Mesenchymal stem cell (in vitro differentiated cells and primary cell): ENCODE measurements at regions not wholly inside any gene's neighbourhood (a gene's known extent, or its start where the extent isn't known, plus 50 kb on each side); places are given as distances from the start of the nearest gene placed in this dataset.

Source experiments
- DNase-seq: peaks from one replicate; pipeline ENCODE4 v3.0.0-alpha.2; 2013
- H2AFZ ChIP-seq: one replicate; pipeline ENCODE4 v1.6.1; 2013; ENCODE audit warnings: low read depth, mild to moderate bottlenecking, control low read depth, inconsistent platforms, low read length, moderate library complexity
- H2AK5ac ChIP-seq: 2 replicates; pipeline ENCODE4 v1.6.1; 2013; ENCODE audit warnings: low read length, moderate library complexity, mild to moderate bottlenecking, inconsistent platforms; ENCODE audit not compliant: severe bottlenecking
- H2BK120ac ChIP-seq: one replicate; pipeline ENCODE4 v1.6.1; 2013; ENCODE audit warnings: low read depth, mild to moderate bottlenecking, inconsistent platforms, low read length, moderate library complexity
- H2BK12ac ChIP-seq, 2 experiments: one replicate each; pipeline ENCODE4 v1.6.1; 2013; ENCODE audit warnings: inconsistent platforms in 2 of 2, low read length in 2 of 2, mild to moderate bottlenecking in 2 of 2, moderate library complexity in 2 of 2, control low read depth in 1 of 2
- H2BK15ac ChIP-seq: one replicate; pipeline ENCODE4 v1.6.1; 2013; ENCODE audit warnings: mild to moderate bottlenecking, low read depth, inconsistent platforms; ENCODE audit not compliant: poor library complexity, severe bottlenecking
- H2BK5ac ChIP-seq: 2 replicates; pipeline ENCODE4 v1.6.1; 2013; ENCODE audit warnings: low read depth, mild to moderate bottlenecking, low read length, control low read depth, inconsistent platforms; ENCODE audit not compliant: poor library complexity, severe bottlenecking
- H3K14ac ChIP-seq, 2 experiments: one replicate each; pipeline ENCODE4 v1.6.1; 2013; ENCODE audit warnings: inconsistent platforms in 2 of 2, low read length in 2 of 2, control low read depth in 1 of 2, mild to moderate bottlenecking in 1 of 2, moderate library complexity in 1 of 2
- H3K18ac ChIP-seq, 2 experiments: one replicate each; pipeline ENCODE4 v1.6.1; 2013; ENCODE audit warnings: inconsistent platforms in 2 of 2, low read length in 2 of 2, control low read depth in 1 of 2, low read depth in 1 of 2, mild to moderate bottlenecking in 1 of 2
- H3K23ac ChIP-seq, 2 experiments: one replicate each; pipeline ENCODE4 v1.6.1; 2013; ENCODE audit warnings: inconsistent platforms in 2 of 2, low read length in 2 of 2, mild to moderate bottlenecking in 2 of 2, moderate library complexity in 2 of 2, control low read depth in 1 of 2
- H3K27ac ChIP-seq: 2 replicates; pipeline ENCODE4 v1.5.1; 2013; ENCODE audit warnings: mild to moderate bottlenecking, moderate library complexity, low read length, control low read depth, inconsistent platforms; ENCODE audit not compliant: poor library complexity, severe bottlenecking
- H3K27me3 ChIP-seq, 2 experiments: 2 replicates each; pipeline versions ENCODE4 v1.6.1 to v1.7.0; 2013; ENCODE audit warnings: low read length in 2 of 2, mild to moderate bottlenecking in 2 of 2, moderate library complexity in 2 of 2, control low read depth in 1 of 2, inconsistent platforms in 1 of 2; ENCODE audit not compliant: control insufficient read depth in 1 of 2, insufficient read depth in 1 of 2
- H3K36me3 ChIP-seq, 2 experiments: 2 replicates each; pipeline versions ENCODE4 v1.6.1 to v1.7.0; 2013; ENCODE audit warnings: low read length in 2 of 2, control low read depth in 1 of 2, inconsistent platforms in 1 of 2, low read depth in 1 of 2, mild to moderate bottlenecking in 1 of 2; ENCODE audit not compliant: insufficient read depth in 2 of 2, control insufficient read depth in 1 of 2
- H3K4ac ChIP-seq, 2 experiments: one replicate each; pipeline ENCODE4 v1.6.1; 2013; ENCODE audit warnings: inconsistent platforms in 2 of 2, low read length in 2 of 2, mild to moderate bottlenecking in 2 of 2, moderate library complexity in 2 of 2, control low read depth in 1 of 2, low read depth in 1 of 2
- H3K4me1 ChIP-seq: 2 replicates; pipeline ENCODE4 v1.6.1; 2013; ENCODE audit warnings: low read depth, low read length, control low read depth; ENCODE audit not compliant: control insufficient read depth, insufficient read depth
- H3K4me2 ChIP-seq: 2 replicates; pipeline ENCODE4 v1.6.1; 2013; ENCODE audit warnings: low read length, mild to moderate bottlenecking, inconsistent platforms; ENCODE audit not compliant: poor library complexity, severe bottlenecking
- H3K4me3 ChIP-seq, 2 experiments: 2 replicates each; pipeline versions ENCODE4 v1.5.1 to v1.7.0; 2013; ENCODE audit warnings: low read length in 2 of 2, mild to moderate bottlenecking in 2 of 2, control low read depth in 1 of 2, low read depth in 1 of 2; ENCODE audit not compliant: insufficient read depth in 1 of 2
- H3K79me1 ChIP-seq: replicated peaks from 2 replicates; pipeline ENCODE4 v1.6.1; 2013; ENCODE audit warnings: mild to moderate bottlenecking, control low read depth, low read length, inconsistent platforms; ENCODE audit not compliant: poor library complexity, severe bottlenecking
- H3K9ac ChIP-seq: 2 replicates; pipeline ENCODE4 v1.7.0; 2013; ENCODE audit warnings: mild to moderate bottlenecking, low read length, moderate library complexity
- H3K9me3 ChIP-seq: 2 replicates; pipeline ENCODE4 v1.7.0; 2013; ENCODE audit warnings: mild to moderate bottlenecking, low read length; ENCODE audit not compliant: control insufficient read depth
- H4K8ac ChIP-seq: one replicate; pipeline ENCODE4 v1.6.1; 2013; ENCODE audit warnings: inconsistent platforms, mild to moderate bottlenecking, low read length, moderate library complexity
- H4K91ac ChIP-seq: one replicate; pipeline ENCODE4 v1.6.1; 2013; ENCODE audit warnings: mild to moderate bottlenecking, low read length, inconsistent platforms
- WGBS: methylation state at CpG from one replicate; pipeline ENCODE4 v1.1.7; 2013; ENCODE audit warnings: mixed read lengths; 5-methylcytosine and 5-hydroxymethylcytosine counted together

GRCh38 chr11:112582366-112582765, 321.7 kb upstream of the PLET1 start:
- Histone ChIP-seq H3K27ac (no peak overlapping the region), H4K91ac (no peak overlapping the region), H3K14ac (no peak overlapping the region), H3K36me3 (no peaks in the 10 kb centered on the region), H3K4ac (no peak overlapping the region), H3K27me3 (peaks cover 3 to 13% of the 10 kb centered on the region in 2 experiments), H2BK5ac (no peak overlapping the region), H3K23ac (no peak overlapping the region), H4K8ac (no peak overlapping the region), H3K18ac (no peak overlapping the region), H2BK120ac (no peak overlapping the region), H2BK12ac (no peak overlapping the region), H2AK5ac (no peak overlapping the region), H2AFZ (no peak overlapping the region), H3K4me2 (no peak overlapping the region), H3K4me3 (no peak overlapping the region), H3K9me3 (no peaks in the 10 kb centered on the region), H2BK15ac (no peak overlapping the region), H3K4me1 (no peaks in the 10 kb centered on the region), H3K79me1 (no peaks in the 10 kb centered on the region), H3K9ac (no peak overlapping the region)
- DNase-seq = no peak

DNA sequence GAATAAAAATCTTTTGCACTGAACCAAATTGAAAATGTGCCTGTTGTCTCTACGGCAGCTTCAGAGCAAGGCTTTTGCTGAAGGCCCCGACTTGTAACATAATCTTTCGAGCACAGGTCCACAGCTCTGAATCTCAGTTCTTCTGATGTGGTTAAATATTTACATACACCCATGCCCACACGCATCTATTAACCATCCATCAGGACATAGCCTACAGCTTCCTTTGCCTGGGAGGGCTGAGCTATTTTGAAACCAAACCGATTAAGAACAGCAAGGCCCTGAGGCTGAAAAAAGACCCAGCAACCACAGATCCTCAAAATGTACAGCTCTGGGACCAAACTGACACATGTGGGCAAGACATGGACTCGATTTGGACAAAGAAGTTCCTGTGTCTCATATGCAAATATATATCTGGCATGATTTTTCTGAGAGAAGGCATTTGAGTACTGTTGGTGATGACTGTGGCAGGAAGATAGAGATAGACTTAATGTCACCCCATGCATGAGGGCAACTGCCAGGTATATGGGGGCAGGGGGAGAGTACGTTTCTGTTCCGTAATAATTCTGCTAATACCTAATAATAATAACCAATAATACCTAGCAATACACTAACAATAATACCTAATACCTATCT, 322.7 kb upstream of the PLET1 start:
- Histone ChIP-seq H3K79me1 (no peaks in the 10 kb centered on the region), H4K8ac (no peak overlapping the region), H3K9ac (no peak overlapping the region), H3K14ac (no peak overlapping the region), H2AK5ac (no peak overlapping the region), H2BK15ac (no peak overlapping the region), H3K4me2 (no peak overlapping the region), H3K36me3 (no peaks in the 10 kb centered on the region), H3K23ac (no peak overlapping the region), H3K4me1 (no peaks in the 10 kb centered on the region), H3K27ac (no peak overlapping the region), H3K9me3 (no peaks in the 10 kb centered on the region), H3K27me3 (peaks cover 3 to 13% of the 10 kb centered on the region in 2 experiments), H4K91ac (no peak overlapping the region), H3K4ac (no peak overlapping the region), H2BK120ac (no peak overlapping the region), H2BK5ac (no peak overlapping the region), H2AFZ (no peak overlapping the region), H3K18ac (no peak overlapping the region), H3K4me3 (no peak overlapping the region), H2BK12ac (no peak overlapping the region)
- WGBS = 84% methylated on average over 8 of the region's 8 CpGs
- DNase-seq = peak; percentile 20

DNA sequence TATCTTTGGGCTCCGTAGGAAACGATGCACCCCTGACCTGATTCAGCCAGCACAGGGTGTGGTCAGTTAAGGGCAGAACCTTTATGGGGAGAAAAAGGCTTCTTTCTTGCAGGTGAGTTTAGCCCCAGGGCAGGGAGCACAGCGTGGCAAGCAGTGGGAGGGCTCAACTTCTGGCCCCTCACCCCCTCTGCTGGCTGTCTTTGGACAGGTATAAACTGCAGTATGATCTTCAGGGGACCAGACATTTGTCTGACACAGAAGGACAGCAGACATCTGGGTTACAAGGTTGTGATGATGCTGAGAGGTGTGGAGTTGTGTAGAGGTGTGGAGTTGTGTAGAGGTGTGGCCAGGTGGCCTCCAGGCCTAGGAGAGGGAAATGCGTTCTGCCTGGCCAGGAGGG, 324.0 kb upstream of the PLET1 start:
- H3K18ac ChIP-seq = peak overlapping the region in 1 of 2 experiments; percentile 16
- H4K8ac ChIP-seq = peak overlapping the region; percentile 4
- no peak overlapping the region for H3K27ac ChIP-seq
- H3K9me3 ChIP-seq = no peaks in the 10 kb centered on the region
- no peak overlapping the region for H2BK12ac ChIP-seq
- H2BK5ac ChIP-seq = no peak overlapping the region
- peak overlapping the region in 1 of 2 experiments; percentile 48 for H3K14ac ChIP-seq
- H2AK5ac ChIP-seq = no peak overlapping the region
- H2AFZ ChIP-seq = no peak overlapping the region
- H3K4me2 ChIP-seq = no peak overlapping the region
- H3K79me1 ChIP-seq = no peaks in the 10 kb centered on the region
- WGBS = 76% methylated on average over 4 of the region's 4 CpGs
- no peak overlapping the region for H3K23ac ChIP-seq
- H3K36me3 ChIP-seq = no peaks in the 10 kb centered on the region
- no peak overlapping the region for H4K91ac ChIP-seq
- peaks cover 3 to 13% of the 10 kb centered on the region in 2 experiments for H3K27me3 ChIP-seq
- DNase-seq = no peak
- no peak overlapping the region for H2BK15ac ChIP-seq
- H3K4ac ChIP-seq = no peak overlapping the region
- no peak overlapping the region for H3K9ac ChIP-seq
- no peak overlapping the region for H3K4me3 ChIP-seq
- H3K4me1 ChIP-seq = no peaks in the 10 kb centered on the region
- no peak overlapping the region for H2BK120ac ChIP-seq

GRCh38 chr11:112587664-112588063, 327.0 kb upstream of the PLET1 start:
- Histone ChIP-seq H2AFZ (no peak overlapping the region), H2BK12ac (peak overlapping the region in 1 of 2 experiments; percentile 67), H3K36me3 (no peaks in the 10 kb centered on the region), H3K4me2 (no peak overlapping the region), H2BK15ac (no peak overlapping the region), H3K4me3 (no peak overlapping the region), H3K9me3 (no peaks in the 10 kb centered on the region), H3K4ac (no peak overlapping the region), H2AK5ac (no peak overlapping the region), H3K79me1 (no peaks in the 10 kb centered on the region), H2BK120ac (peak overlapping the region; percentile 11), H3K14ac (no peak overlapping the region), H3K27ac (no peak overlapping the region), H3K4me1 (no peaks in the 10 kb centered on the region), H3K9ac (no peak overlapping the region), H4K8ac (no peak overlapping the region), H2BK5ac (no peak overlapping the region), H3K23ac (no peak overlapping the region), H3K27me3 (peaks cover 8 to 13% of the 10 kb centered on the region in 2 experiments), H3K18ac (no peak overlapping the region), H4K91ac (no peak overlapping the region)
- DNase-seq = no peak
- 80% methylated on average over 5 of the region's 5 CpGs for WGBS
